ENCODE measurements at regions not wholly inside any gene's neighbourhood (a gene's known extent, or its start where the extent isn't known, plus 50 kb on each side); places are given as distances from the start of the nearest gene placed in this dataset.
"Not testable (repeated sequence)": the region's sequence is repeated elsewhere in the genome, so short reads cannot be mapped to it uniquely, and the experiment has no call there.

DNA sequence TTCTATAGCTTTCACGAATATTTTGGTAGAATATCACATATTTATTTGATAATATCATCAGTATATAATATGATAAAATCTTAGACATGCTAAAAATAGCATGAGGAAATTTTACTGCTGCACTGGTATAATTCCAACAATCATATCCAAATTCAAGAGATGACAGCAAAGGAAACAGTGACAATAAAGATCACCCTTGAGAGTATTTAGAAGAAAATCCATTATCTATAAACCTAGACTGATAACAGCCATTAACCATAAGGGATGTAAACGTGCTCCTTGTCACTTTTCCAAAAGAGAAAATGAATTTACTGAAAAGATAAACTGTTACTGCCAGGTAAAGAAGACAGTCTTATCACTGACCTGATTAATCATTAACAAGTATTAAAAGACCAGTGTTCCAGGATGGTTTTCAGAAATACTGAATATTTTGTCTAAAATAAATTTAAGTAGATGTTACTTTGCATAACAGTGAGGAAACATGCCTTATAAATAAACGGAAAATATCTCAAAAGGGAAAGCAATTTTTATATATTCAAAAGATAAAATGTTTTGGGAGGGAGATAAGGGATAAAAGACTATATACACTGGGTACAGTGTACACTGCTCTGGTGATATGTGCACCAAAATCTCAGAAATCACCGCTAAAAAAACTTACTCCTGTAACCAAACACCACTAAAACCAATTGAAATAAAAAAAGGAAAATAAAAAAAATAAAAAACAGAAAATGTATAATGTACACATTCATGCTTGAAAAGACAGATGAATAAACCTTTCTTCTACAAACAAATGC, 1704.7 kb downstream of the HACE1 start:
- no peak for DNase-seq (ENCODE audit: low spot score)

DNA sequence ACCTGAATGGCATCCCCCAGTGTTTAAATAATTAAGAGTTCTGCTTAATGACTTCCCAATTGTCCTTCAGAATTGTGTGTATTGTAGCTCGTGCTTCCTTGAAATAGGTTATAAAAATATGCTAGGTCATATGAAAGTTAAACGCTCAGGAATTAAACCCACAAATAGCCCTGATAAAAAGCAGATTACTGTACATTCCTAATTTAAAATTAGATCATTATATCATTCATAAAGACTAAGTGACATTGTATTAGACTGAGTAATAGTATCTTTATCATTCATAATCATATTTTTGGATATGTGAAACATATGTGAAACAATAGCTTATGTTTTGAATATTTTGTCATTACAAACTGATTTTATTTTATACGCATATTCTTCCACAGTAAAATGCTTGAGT, 1706.7 kb downstream of the HACE1 start:
- no peak for DNase-seq (ENCODE audit: low spot score)

DNA sequence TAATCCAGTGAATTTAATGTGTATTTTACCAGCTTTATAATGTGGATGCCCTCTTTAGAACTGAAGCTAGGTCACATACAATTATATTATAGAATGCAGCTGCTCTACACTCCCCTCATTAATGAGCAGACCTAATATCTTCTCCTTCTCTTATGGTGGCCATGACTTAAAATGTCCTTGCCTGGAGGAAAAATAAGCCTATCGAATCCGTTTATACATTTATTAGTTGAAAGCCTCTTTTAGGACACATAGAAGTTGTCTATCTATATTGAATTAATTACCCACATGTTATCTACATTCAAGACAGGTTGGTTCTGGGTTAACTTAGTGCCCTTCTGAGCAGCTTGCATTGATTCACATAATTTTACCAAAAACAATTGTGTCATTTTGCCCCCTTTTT, 1716.8 kb downstream of the HACE1 start:
- no peak for DNase-seq (ENCODE audit: low spot score)

DNA sequence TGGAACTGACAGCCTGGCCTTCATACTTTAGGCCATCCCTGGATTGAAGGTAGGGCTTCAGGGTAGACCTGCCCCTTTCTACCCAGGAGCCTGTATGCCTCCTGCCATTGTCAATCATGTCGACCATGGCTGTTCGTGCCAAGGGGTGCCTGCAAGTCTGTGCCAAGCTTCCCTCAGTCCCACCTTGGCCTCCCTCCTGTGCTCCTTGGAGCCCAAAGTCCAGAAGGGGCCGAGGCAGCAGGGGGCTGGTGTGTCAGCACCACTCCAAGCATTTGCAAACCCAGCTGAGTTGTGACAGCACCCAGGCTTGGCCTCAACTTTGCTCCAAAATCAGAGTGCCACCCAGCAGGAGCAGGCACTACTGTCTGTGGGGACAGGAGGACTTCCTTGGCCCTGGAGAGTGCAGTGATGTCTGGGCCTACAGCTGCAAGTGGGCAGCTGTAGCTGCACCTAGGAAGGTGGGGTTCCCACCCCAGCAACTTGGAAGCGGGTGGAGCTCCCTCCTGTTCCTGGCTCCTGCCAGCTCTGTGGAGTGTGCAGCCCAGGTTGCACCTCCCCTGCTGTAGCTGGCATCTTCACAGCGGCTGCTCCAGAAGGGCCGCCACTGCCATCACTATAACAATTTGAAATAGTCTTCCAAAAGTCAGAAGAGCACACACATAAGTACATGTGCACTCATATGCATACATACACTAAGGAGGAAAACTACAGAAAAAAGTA, 1719.3 kb downstream of the HACE1 start:
- no peak for DNase-seq (ENCODE audit: low spot score)

DNA sequence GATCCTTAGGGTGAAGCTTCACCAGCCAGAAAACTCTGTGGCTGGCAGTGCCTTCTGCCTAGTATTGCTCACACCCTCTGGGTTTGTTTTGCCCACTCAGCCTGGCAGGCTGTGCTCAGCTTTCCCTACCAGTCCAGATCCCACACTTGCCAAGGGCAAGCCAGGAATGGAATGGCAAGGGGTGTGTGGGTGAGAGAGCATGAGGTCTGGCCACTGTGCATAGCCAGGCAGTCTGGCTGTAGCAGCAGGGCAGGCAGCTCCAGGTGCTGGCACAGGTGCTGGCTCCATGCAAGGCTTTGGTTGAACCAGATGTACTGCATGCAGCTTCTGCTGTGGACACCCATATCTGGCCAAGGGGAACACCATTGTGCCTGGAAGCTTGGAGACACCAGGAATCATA, 1720.3 kb downstream of the HACE1 start:
- DNase-seq (ENCODE audit: low spot score), result no peak

DNA sequence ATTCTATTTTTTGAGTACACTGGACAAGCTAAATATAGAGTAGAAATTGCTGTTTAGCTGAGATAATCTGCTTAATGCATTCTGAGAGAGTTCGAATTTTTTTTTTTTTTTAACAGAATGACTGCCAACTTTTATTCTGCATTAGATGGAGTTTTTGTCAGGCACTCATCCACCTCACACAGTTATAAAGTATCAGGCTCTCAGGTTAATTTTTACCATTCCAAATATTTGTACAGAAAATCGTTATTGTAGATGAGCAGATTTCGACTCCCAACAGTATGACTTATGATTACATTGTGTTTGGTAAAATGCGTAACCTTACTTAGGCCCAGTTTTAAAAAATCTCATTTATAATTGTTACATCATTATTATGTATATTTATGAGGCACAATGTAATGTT, 1731.0 kb downstream of the GRIK2 start:
- DNase-seq (ENCODE audit: low spot score), result no peak

GRCh38 chr6:103122766-103123601, 1729.5 kb downstream of the GRIK2 start:
- no peak for DNase-seq (ENCODE audit: low spot score)

GRCh38 chr6:103119056-103119455, 1725.5 kb downstream of the GRIK2 start:
- DNase-seq (ENCODE audit: low spot score), result no peak

- DNase-seq (ENCODE audit: low spot score), result no peak
These were observed 1721.1 kb downstream of the GRIK2 start for GRCh38 chr6:103114582-103114981.

DNA sequence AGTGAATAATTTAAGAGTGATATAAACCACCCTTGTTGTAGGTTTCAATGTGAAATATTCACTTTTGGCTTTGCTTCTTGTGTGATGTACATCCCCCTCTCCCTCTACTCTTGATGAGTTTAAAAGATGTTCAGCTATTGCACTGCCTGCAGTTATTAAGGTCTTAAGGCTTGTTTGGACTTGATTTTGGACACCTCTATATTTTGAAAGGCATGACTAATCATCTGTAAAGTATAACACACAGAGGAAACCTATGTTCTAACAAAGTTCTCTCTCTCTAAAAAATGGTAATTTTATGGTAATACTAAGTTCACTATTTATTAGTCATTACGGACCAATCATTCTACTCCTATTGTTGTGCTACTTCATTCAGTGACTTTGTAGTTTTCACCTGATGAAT, 1719.9 kb downstream of the GRIK2 start:
- no peak for DNase-seq (ENCODE audit: low spot score)

GRCh38 chr6:103107985-103108384, 1714.5 kb downstream of the GRIK2 start:
- no peak for DNase-seq (ENCODE audit: low spot score)

DNA sequence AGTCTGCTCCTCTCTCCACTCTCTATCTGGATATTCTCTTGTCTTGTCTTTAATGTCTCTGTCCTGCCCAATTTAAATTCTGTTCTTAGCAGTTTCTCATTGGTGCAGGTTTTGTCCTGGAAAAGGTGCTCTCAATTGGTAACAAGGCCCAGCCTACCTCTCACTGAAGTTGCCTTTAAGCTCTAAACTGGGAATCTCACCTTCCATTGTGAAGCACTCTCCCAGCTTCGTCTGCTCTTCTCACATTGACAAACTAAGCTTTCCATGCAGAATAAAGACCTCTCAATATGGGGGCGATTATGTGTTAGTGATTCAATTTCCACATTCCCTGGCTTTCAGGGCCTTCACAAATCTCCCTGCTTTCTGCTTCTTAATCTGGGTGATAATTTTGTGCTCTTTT, 1712.2 kb downstream of the GRIK2 start:
- DNase-seq (ENCODE audit: low spot score), result no peak

- no peak for DNase-seq (ENCODE audit: low spot score)
These were observed 1707.8 kb downstream of the GRIK2 start for GRCh38 chr6:103101267-103101666.

GRCh38 chr6:103092414-103092813, 1698.9 kb downstream of the GRIK2 start:
- DNase-seq (ENCODE audit: low spot score), result not testable (repeated sequence)

GRCh38 chr6:103085801-103086200, 1692.3 kb downstream of the GRIK2 start:
- DNase-seq (ENCODE audit: low spot score), result no peak

DNA sequence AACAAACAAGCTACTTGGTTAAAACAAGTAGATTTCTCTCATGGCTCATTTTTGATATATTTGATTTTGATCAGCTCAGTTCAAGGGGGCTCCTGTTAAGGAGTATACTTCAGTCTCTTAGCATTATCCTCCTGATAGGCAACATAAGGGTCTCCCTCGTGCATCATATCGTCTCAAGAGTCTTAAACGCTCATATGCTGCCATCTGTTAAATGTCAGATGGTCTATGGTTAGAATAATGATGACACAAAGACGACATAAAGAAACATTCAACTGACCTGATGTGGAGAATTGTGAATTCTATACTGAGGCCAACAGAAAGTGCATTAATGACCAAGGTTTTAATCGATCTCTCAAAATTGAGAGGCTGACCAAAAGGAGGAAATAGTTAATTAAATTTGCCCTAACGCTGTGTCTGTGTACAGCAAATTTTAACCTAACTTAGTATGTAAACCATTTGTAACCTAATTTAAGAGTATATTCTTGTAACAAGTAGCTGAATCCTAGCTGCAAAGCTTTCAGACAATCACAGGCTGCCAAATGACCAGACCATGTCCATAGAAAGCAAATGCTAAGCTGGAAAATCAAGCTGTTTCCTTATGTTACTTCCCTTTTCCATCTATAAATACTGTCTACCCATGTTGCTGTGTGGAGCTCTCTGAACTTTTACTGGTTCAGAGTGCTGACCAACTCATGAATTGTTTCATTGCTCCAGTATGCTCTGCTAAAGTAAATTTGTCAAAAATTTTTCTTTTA, 1688.5 kb downstream of the GRIK2 start:
- DNase-seq (ENCODE audit: low spot score), result no peak

GRCh38 chr6:103081126-103081525, 1687.6 kb downstream of the GRIK2 start:
- no peak for DNase-seq (ENCODE audit: low spot score)

DNA sequence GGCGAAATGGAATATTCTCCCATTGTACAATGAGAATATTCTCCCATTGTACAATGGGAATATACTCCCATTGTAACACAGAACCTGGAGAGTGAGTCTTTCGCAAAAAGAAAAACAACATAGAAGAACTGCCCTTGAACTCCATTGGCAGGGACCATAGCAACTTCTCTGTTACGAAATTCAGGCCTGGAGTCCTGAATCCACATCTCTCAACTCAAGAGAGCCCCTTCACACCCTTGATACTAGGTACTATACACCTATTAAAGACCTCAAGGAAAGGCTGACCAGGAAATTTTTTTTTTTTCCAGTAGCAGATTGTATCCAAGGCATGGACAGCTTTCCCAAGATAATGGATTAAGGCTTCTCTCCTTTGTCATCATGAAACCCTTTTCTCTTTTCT, 1687.0 kb downstream of the GRIK2 start:
- DNase-seq (ENCODE audit: low spot score), result no peak

- no peak for DNase-seq (ENCODE audit: low spot score)
These were observed 1686.4 kb downstream of the GRIK2 start for GRCh38 chr6:103079867-103080266.

- DNase-seq (ENCODE audit: low spot score), result no peak
These were observed 1668.6 kb downstream of the GRIK2 start for GRCh38 chr6:103062136-103062535.

- DNase-seq (ENCODE audit: low spot score), result no peak
These were observed 1654.1 kb downstream of the GRIK2 start for GRCh38 chr6:103047567-103047966.

DNA sequence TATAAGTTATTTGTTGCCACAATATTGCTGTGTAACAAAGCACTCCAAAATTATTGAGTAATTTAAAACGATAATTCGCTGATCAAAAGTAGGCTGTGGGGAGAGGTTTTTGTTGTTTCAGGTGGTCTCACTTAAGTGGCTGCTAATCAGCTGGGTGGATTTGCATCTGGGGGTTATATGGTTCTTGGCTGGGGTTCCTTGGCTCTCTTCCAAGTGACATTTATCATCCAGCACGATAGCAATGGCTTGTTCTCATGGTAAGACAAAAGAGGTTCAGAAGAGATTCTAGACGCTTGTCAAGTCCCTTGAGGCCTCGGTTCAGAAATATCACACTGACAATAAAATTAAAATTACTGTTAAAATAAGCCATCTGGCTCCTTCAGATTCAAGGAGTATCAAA, 1648.8 kb downstream of the GRIK2 start:
- no peak for DNase-seq (ENCODE audit: low spot score)

All from CD4-positive, alpha-beta T cell treated with Interleukin-6 at 100 ng/mL for 8 hours (primary cell).